Mucosa of descending colon (tissue), 3 donors: ENCODE measurements at regions not wholly inside any gene's neighbourhood (a gene's known extent, or its start where the extent isn't known, plus 50 kb on each side); places are given as distances from the start of the nearest gene placed in this dataset.
"Not testable (repeated sequence)": the region's sequence is repeated elsewhere in the genome, so short reads cannot be mapped to it uniquely, and the experiment has no call there.

Experiments used
- ATAC-seq: fragments of 200-7000 bp; cut with Tn5 transposase; one replicate; pipeline ENCODE4 v1.9.1; 2020; ENCODE audit warnings: mild to moderate bottlenecking, moderate library complexity
- DNase-seq, 3 donors: peaks; one replicate each; pipeline ENCODE4 v3.0.0-alpha.2; 2020
- H3K36me3 ChIP-seq: fragments of 200-600 bp; one replicate; pipeline ENCODE4 v1.8.0; 2021; ENCODE audit warnings: low read depth, mild to moderate bottlenecking
- H3K4me1 ChIP-seq: fragments of 200-600 bp; one replicate; pipeline ENCODE4 v1.8.0; 2021; ENCODE audit warnings: low read depth, mild to moderate bottlenecking
- H3K4me3 ChIP-seq: fragments of 200-600 bp; one replicate; pipeline ENCODE4 v1.8.0; 2021; ENCODE audit warnings: mild to moderate bottlenecking
- H3K9me3 ChIP-seq: fragments of 200-600 bp; one replicate; pipeline ENCODE4 v1.8.0; 2021; ENCODE audit warnings: mild to moderate bottlenecking
- intact Hi-C, 2 donors: fragments of 100-400 bp; cut with DNase I in 1 of 2; cut with micrococcal nuclease in 1 of 2; formaldehyde crosslinking; loops; one replicate each; pipeline versions ENCODE4 v1.11.0 to v1.11.1; 2022; cut with DNase I, micrococcal nuclease
- TF ChIP-seq, protein P1 (sequence below): fragments of 200-600 bp; IDR thresholded peaks from one replicate; pipeline ENCODE4 v1.8.0; 2022; ENCODE audit warnings: antibody characterized with exemption, mild to moderate bottlenecking
- donor health status: DM: no; HTN: no; CAD: no; lungs with moderate emphysema.
- donor health status: DM: no; HTN: no; CAD: no.
- donor health status: DM: no; HTN: yes; CAD: no.

DNA sequence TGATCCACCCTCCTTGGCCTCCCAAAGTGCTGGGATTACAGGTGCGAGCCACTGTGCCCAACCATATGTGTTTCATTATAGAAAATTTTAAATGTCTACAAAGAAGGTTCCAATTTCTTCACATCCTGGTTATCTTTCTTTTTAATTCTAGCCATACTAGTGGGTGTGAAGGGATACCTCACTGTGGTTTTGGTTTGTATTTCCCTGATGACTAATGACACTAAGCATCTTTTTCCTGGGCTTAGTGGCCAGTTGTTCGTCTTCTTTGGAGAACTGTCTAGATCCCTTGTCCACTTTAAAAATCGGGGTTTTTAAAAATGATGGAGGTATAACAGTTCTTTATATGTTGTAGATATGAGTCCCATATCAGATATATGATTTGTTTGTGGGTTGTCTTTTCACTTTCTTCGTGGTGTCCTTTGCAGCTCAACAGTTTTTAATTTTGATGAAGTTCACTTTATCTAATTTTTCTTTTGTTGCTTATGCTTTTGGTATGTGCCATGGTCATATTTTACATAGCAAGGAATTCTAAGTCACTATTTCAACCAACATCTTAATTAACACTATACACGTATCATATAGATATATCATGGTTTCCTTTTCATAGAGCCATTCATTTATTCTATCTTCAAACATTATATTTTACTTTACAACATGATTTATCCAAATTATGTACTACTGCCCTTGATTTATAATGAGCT lies 135.0 kb upstream of the RIOK3 start:
- Histone ChIP-seq H3K9me3 (no peaks in the 10 kb centered on the region), H3K4me3 (no peak overlapping the region), H3K4me1 (no peaks in the 10 kb centered on the region), H3K36me3 (no peaks in the 10 kb centered on the region)
- intact Hi-C loops = no loop called here
- DNase-seq = no peak
- TF ChIP-seq, protein P1, sequence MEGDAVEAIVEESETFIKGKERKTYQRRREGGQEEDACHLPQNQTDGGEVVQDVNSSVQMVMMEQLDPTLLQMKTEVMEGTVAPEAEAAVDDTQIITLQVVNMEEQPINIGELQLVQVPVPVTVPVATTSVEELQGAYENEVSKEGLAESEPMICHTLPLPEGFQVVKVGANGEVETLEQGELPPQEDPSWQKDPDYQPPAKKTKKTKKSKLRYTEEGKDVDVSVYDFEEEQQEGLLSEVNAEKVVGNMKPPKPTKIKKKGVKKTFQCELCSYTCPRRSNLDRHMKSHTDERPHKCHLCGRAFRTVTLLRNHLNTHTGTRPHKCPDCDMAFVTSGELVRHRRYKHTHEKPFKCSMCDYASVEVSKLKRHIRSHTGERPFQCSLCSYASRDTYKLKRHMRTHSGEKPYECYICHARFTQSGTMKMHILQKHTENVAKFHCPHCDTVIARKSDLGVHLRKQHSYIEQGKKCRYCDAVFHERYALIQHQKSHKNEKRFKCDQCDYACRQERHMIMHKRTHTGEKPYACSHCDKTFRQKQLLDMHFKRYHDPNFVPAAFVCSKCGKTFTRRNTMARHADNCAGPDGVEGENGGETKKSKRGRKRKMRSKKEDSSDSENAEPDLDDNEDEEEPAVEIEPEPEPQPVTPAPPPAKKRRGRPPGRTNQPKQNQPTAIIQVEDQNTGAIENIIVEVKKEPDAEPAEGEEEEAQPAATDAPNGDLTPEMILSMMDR = no peak
- ATAC-seq = no peak

DNA sequence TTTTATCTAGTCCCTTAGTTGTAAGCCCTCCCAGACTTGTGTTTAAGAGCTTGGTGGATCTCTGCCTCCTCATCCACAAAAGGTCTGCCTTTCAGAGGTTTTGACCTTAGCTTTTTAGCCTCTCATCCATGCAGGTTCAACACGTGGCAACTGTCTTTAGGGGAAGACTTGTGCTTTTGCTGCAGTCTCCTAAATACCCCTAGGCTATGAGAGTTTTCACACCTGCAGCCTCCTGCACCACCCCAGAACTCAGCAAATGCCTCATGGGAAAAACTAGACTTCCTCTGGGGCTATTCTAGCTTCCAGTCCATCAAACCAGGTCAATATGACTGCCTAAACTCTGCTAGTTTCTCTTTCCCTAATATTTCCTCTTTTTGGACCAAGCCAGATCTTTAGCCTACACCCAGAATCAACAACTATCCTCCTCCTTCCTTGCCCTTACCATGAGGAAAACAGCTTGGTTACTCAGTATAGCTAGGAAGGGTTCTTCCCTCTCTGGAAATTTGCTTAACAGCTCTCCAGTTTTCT lies 132.3 kb upstream of the RIOK3 start:
- intact Hi-C loops = no loop called here

DNA sequence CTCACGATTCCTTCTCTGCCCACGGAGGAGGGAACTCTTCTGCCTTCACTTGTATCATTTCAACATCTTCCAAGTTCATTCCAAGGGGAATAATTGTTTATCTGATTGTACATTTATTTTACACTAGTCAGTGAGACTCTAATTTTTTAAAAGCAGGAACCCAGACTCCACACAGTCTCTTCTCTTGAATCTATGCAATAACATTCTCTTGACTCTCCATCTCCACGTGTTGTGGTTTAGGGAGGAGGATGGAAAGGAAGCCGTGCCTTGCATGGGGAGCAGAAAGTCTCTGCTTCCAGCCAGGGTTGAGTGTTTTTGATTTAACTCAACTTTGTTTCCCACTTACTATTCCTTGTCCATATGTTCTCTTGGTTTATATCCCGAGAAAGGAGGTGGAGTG lies 131.1 kb upstream of the RIOK3 start:
- ATAC-seq (no peak), DNase-seq (no peak)
- intact Hi-C loops = no loop called here
- TF ChIP-seq, protein P1 = no peak
- Histone ChIP-seq H3K9me3 (no peaks in the 10 kb centered on the region), H3K4me3 (no peak overlapping the region), H3K36me3 (no peaks in the 10 kb centered on the region), H3K4me1 (no peaks in the 10 kb centered on the region)

More for the DNA sequence above, 132.3 kb upstream of the RIOK3 start:
- Histone ChIP-seq H3K9me3 (no peaks in the 10 kb centered on the region), H3K4me1 (no peaks in the 10 kb centered on the region), H3K36me3 (no peaks in the 10 kb centered on the region), H3K4me3 (no peak overlapping the region)
- no peak for DNase-seq
- ATAC-seq = no peak
- TF ChIP-seq, protein P1 = no peak

DNA sequence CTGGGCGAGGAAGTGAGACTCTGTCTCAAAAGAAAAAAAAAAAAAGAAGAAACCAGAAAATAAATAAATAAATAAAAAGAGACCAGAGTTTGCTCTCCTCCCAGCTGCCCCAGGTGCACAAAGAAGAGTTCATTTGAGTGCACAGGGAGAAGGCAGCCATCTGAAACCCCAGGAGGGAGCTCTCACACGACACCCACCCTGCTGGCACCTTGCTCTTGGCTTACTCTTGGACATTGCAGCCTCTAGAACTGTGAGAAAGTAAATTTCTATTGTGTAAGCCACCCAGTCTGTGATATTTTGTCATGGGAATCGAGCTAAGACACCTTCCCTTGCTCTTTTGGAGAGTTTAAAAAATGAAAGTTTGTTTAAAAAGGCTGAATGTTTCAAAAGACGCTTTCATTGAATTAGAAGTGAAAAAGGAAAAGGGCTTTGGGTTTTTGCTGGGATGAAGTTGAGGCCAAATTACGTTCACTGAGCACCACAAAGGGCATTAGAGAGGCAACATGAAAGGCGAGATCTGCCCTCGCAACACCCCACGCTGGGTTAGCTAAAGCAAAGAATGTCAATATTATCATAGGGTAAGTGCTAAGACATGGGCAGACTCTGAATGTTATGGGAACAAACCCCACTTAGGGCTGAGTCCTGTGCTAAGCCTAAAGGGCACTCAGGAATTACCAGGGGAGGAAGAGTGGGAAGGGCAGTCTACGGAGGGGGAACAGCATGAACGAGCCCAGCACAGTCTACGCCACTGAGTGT lies 128.9 kb upstream of the RIOK3 start:
- TF ChIP-seq, protein P1 = no peak
- no peak for DNase-seq
- H3K9me3 ChIP-seq = no peaks in the 10 kb centered on the region
- ATAC-seq = no peak
- intact Hi-C loops = no loop called here
- H3K4me1 ChIP-seq = no peaks in the 10 kb centered on the region
- no peaks in the 10 kb centered on the region for H3K36me3 ChIP-seq
- H3K4me3 ChIP-seq = no peak overlapping the region

DNA sequence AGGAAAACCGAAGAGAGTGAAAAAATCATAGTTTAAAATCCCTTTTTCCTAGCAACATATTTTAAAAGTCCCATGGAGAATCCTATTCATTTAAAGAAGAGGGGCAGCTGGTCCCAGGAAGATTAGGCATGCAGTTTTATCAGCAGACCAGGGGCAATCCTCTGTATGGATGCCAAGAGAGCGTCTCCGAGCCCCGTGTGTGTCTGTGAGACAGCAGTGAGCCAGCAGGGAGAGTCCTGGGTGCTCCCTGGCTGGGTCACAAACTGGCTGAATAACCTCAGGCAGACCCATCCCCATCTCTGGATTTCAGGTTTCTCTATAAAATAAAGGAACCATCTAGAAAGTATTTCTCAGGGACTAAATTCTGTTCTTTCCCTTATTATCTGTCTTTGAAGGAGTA lies 128.2 kb upstream of the RIOK3 start:
- ATAC-seq (no peak), DNase-seq (no peak)
- TF ChIP-seq, protein P1 = no peak

DNA sequence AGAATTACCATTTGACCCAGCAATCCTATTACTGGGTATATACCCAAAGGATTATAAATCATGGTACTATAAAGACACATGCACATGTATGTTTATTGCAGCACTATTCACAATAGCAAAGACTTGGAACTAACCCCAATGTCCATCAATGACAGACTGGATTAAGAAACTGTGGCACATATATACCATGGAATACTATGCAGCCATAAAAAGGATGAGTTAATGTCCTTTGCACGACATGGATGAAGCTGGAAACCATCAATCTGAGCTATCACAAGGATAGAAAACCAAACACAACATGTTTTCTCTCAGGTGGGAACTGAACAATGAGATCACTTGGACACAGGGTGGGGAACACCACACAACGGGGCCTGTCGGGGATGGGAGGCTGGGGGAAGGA lies 123.4 kb upstream of the RIOK3 start:
- DNase-seq, H3K4me1 ChIP-seq, intact Hi-C loops, ATAC-seq, H3K36me3 ChIP-seq, H3K9me3 ChIP-seq, H3K4me3 ChIP-seq: not testable (repeated sequence)

More for the DNA sequence above, 128.2 kb upstream of the RIOK3 start:
- Histone ChIP-seq H3K9me3 (no peaks in the 10 kb centered on the region), H3K36me3 (no peaks in the 10 kb centered on the region), H3K4me1 (no peaks in the 10 kb centered on the region), H3K4me3 (no peak overlapping the region)
- intact Hi-C loops = no loop called here
